Lung (tissue), 11 donors: ENCODE measurements at regions not wholly inside any gene's neighbourhood (a gene's known extent, or its start where the extent isn't known, plus 50 kb on each side); places are given as distances from the start of the nearest gene placed in this dataset.

Experiments used
- ATAC-seq: fragments of 200-7000 bp; cut with Tn5 transposase; one replicate; pipeline ENCODE4 v1.9.1; 2020; ENCODE audit warnings: moderate number of reproducible peaks; ENCODE audit not compliant: insufficient read depth, low FRiP score
- DNase-seq, 3 donors: peaks; one replicate each; pipeline ENCODE4 v3.0.0-alpha.2; 2013 to 2017
- H3K27ac ChIP-seq, 2 donors: one replicate each; pipeline ENCODE4 v1.5.1; 2013; ENCODE audit warnings: mild to moderate bottlenecking in 2 of 2, moderate library complexity in 2 of 2, control low read depth in 1 of 2, inconsistent platforms in 1 of 2, low read depth in 1 of 2, low read length in 1 of 2
- H3K27me3 ChIP-seq, 3 donors: one replicate each; pipeline ENCODE4 v1.5.1; 2013; ENCODE audit warnings: low read length in 2 of 3; ENCODE audit not compliant: control insufficient read depth in 3 of 3, insufficient read depth in 3 of 3
- H3K36me3 ChIP-seq, 4 donors: one replicate each; pipeline ENCODE4 v1.5.1; 2013; ENCODE audit warnings: low read length in 4 of 4, mild to moderate bottlenecking in 1 of 4, moderate library complexity in 1 of 4; ENCODE audit not compliant: control insufficient read depth in 4 of 4, insufficient read depth in 4 of 4
- H3K4me1 ChIP-seq, 5 donors: one replicate each; pipeline ENCODE4 v1.5.1; 2013; ENCODE audit warnings: low read length in 5 of 5, mild to moderate bottlenecking in 2 of 5, moderate library complexity in 1 of 5; ENCODE audit not compliant: control insufficient read depth in 5 of 5, insufficient read depth in 5 of 5
- H3K4me3 ChIP-seq: one replicate; pipeline ENCODE4 v1.5.1; 2013; ENCODE audit warnings: mild to moderate bottlenecking, control low read depth, moderate library complexity
- H3K9ac ChIP-seq, 2 donors: one replicate each; pipeline ENCODE4 v1.5.1; 2013; ENCODE audit warnings: low read length in 2 of 2, control low read depth in 1 of 2; ENCODE audit not compliant: insufficient read depth in 1 of 2
- H3K9me3 ChIP-seq, 4 donors: one replicate each; pipeline ENCODE4 v1.5.1; 2013; ENCODE audit warnings: low read length in 3 of 4, mild to moderate bottlenecking in 1 of 4, moderate library complexity in 1 of 4; ENCODE audit not compliant: control insufficient read depth in 4 of 4, insufficient read depth in 3 of 4
- CTCF ChIP-seq: IDR thresholded peaks from 2 replicates; pipeline ENCODE4 v1.5.1; 2012; ENCODE audit warnings: mild to moderate bottlenecking; ENCODE audit errors: control extremely low read depth, extremely low read depth
- WGBS, 2 donors: extraction: QIAGEN DNeasy Blood & Tissue Kit; methylation state at CpG; one replicate each; pipeline ENCODE4 v1.1.7; 2013; 5-methylcytosine and 5-hydroxymethylcytosine counted together
- donor health status: control.
- donor health status: control.
- donor health status: Bipolar disorder and iron deficiency.
- donor health status: healthy.
- donor health status: DM: yes; HTN: yes; CAD: no.

GRCh38 chr4:14221176-14221575 is 593.7 kb upstream of the BOD1L1 start:
- H3K9me3 ChIP-seq = no peaks in the 10 kb centered on the region
- no peaks in the 10 kb centered on the region for H3K27me3 ChIP-seq
- 89 to 92% methylated on average over 3 of the region's 3 CpGs for WGBS, 2 donors
- DNase-seq (no peak), ATAC-seq (no peak)
- H3K9ac ChIP-seq = no peak overlapping the region
- H3K36me3 ChIP-seq = no peaks in the 10 kb centered on the region
- H3K4me3 ChIP-seq = no peak overlapping the region
- H3K27ac ChIP-seq = no peak overlapping the region
- H3K4me1 ChIP-seq = peaks cover 0 to 1% (median 0%) of the 10 kb centered on the region in 5 donors
- TF ChIP-seq CTCF = no peak

- ATAC-seq = no peak
- WGBS, 2 donors = 78 to 89% methylated on average over 4 of the region's 4 CpGs
Observed at GRCh38 chr4:14222377-14223029, 595.0 kb upstream of the BOD1L1 start.

GRCh38 chr4:14223461-14223860 is 595.9 kb upstream of the BOD1L1 start:
- H3K4me1 ChIP-seq = peaks cover 0 to 1% (median 0%) of the 10 kb centered on the region in 5 donors
- WGBS, 2 donors = 98 to 100% methylated on average over 1 of the region's 1 CpG
- no peak for TF ChIP-seq CTCF
- H3K9me3 ChIP-seq = no peaks in the 10 kb centered on the region
- H3K27ac ChIP-seq = no peak overlapping the region
- ATAC-seq (no peak), DNase-seq (no peak)
- H3K4me3 ChIP-seq = no peak overlapping the region
- H3K36me3 ChIP-seq = no peaks in the 10 kb centered on the region
- no peaks in the 10 kb centered on the region for H3K27me3 ChIP-seq
- H3K9ac ChIP-seq = no peak overlapping the region

More at GRCh38 chr4:14222377-14223029, 595.0 kb upstream of the BOD1L1 start:
- Histone ChIP-seq H3K27ac (peak overlapping the region in 1 of 2 donors; percentile 4), H3K4me3 (no peak overlapping the region), H3K4me1 (peaks cover 0 to 1% (median 0%) of the 10 kb centered on the region in 5 donors), H3K27me3 (no peaks in the 10 kb centered on the region), H3K9ac (no peak overlapping the region), H3K36me3 (no peaks in the 10 kb centered on the region), H3K9me3 (no peaks in the 10 kb centered on the region)
- no peak for TF ChIP-seq CTCF
- DNase-seq = no peak
